ENCODE measurements at regions not wholly inside any gene's neighbourhood (a gene's known extent, or its start where the extent isn't known, plus 50 kb on each side); places are given as distances from the start of the nearest gene placed in this dataset.

- TF ChIP-seq CTCF (IDR thresholded peaks at IDR 0.05; ENCODE audit: borderline replicate concordance, extremely low read depth, low read length, poor library complexity, severe bottlenecking) (no peak), EZH2 (IDR thresholded peaks at IDR 0.05; ENCODE audit: borderline replicate concordance, low read depth, low read length, severe bottlenecking) (no peak)
Measured at GRCh38 chr18:30280186-30280585, 762.4 kb downstream of the DSC3 start.
